ENCODE measurements at regions not wholly inside any gene's neighbourhood (a gene's known extent, or its start where the extent isn't known, plus 50 kb on each side); places are given as distances from the start of the nearest gene placed in this dataset.

DNA sequence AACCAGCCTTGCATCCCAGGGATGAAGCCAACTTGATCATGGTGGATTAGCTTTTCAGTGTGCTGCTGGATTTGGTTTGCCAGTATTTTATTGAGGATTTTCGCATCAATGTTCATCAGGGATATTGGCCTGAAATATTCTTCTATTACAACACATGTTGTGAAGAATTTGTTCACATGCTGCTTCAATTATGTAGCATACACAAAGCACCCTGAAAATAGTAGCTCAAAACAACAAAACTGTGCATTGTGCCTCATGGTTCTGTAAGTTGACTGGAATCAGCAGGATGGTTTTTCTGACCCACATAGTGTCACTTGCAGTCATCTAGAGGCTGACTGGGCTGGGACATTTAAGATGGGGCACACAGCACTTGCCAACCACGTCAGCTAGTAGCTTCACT lies 193.9 kb downstream of the SYK start:
- CTCF ChIA-PET, result no interaction called here

More for the DNA sequence above, 193.9 kb downstream of the SYK start:
- dilution Hi-C loops (cut with MboI; ENCODE audit: extremely low pct_ligation_motif_present, low sequenced_read_pairs), result no loop called here
- POLR2A ChIA-PET, result no interaction called here
- Histone ChIP-seq H3K4me1 (ENCODE audit: control insufficient read depth, extremely low read depth, insufficient read depth, low read length) (peaks cover 18% of the 10 kb centered on the region), H3K36me3 (ENCODE audit: control insufficient read depth in 2 of 2, extremely low read depth in 1 of 2, insufficient read depth in 2 of 2, low read length in 2 of 2) (no peaks in the 10 kb centered on the region), H3K27ac (ENCODE audit: insufficient read depth, low read depth, low read length) (no peak overlapping the region), H3K4me2 (ENCODE audit: insufficient read depth, low read length) (no peak overlapping the region), H4K20me1 (replicated peaks; ENCODE audit: control insufficient read depth, extremely low read depth, insufficient read depth, low read length) (no peaks in the 10 kb centered on the region), H3K9ac (replicated peaks; ENCODE audit: extremely low read depth, insufficient read depth, low read length) (no peak overlapping the region), H3K9me3 (replicated peaks; ENCODE audit: control insufficient read depth, insufficient read depth, low read length) (no peaks in the 10 kb centered on the region), H2AFZ (ENCODE audit: low read depth, low read length) (no peak overlapping the region), H3K27me3 (ENCODE audit: control insufficient read depth in 2 of 2, insufficient read depth in 2 of 2, low read length in 2 of 2) (no peaks in the 10 kb centered on the region), H3K9me1 (replicated peaks; ENCODE audit: control insufficient read depth, extremely low read depth, insufficient read depth, low read length) (no peaks in the 10 kb centered on the region), H3K79me2 (ENCODE audit: control insufficient read depth, insufficient read depth, low read length) (no peaks in the 10 kb centered on the region), H3K4me3 (replicated peaks in 1 of 3; ENCODE audit: insufficient read depth in 1 of 3, low read depth in 1 of 3, low read length in 3 of 3) (no peak overlapping the region)
- TF ChIP-seq MYC (IDR thresholded peaks at IDR 0.05; ENCODE audit: low read depth, low read length), result no peak
- TF ChIP-seq, protein P1, sequence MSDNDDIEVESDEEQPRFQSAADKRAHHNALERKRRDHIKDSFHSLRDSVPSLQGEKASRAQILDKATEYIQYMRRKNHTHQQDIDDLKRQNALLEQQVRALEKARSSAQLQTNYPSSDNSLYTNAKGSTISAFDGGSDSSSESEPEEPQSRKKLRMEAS (IDR thresholded peaks at IDR 0.05; ENCODE audit: insufficient read depth, insufficient read length), result no peak
- no peak for TF ChIP-seq FOS (IDR thresholded peaks at IDR 0.05; ENCODE audit: borderline replicate concordance, insufficient read depth, low read length)
- TF ChIP-seq, protein P2, sequence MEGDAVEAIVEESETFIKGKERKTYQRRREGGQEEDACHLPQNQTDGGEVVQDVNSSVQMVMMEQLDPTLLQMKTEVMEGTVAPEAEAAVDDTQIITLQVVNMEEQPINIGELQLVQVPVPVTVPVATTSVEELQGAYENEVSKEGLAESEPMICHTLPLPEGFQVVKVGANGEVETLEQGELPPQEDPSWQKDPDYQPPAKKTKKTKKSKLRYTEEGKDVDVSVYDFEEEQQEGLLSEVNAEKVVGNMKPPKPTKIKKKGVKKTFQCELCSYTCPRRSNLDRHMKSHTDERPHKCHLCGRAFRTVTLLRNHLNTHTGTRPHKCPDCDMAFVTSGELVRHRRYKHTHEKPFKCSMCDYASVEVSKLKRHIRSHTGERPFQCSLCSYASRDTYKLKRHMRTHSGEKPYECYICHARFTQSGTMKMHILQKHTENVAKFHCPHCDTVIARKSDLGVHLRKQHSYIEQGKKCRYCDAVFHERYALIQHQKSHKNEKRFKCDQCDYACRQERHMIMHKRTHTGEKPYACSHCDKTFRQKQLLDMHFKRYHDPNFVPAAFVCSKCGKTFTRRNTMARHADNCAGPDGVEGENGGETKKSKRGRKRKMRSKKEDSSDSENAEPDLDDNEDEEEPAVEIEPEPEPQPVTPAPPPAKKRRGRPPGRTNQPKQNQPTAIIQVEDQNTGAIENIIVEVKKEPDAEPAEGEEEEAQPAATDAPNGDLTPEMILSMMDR (IDR thresholded peaks at IDR 0.05; ENCODE audit: extremely low read depth in 1 of 2, insufficient read depth in 1 of 2, low read depth in 1 of 2, low read length in 2 of 2), result no peak
- TF ChIP-seq EZH2 (IDR thresholded peaks at IDR 0.05; ENCODE audit: borderline replicate concordance, low read depth, low read length, severe bottlenecking), result no peak
- no peak for TF ChIP-seq GATA2 (IDR thresholded peaks at IDR 0.05; ENCODE audit: insufficient read depth, insufficient read length, low read depth, low read length)
- TF ChIP-seq POLR2AphosphoS5 (IDR thresholded peaks at IDR 0.05; ENCODE audit: insufficient read depth, low read depth, low read length), result no peak
- TF ChIP-seq POLR2A (IDR thresholded peaks at IDR 0.05; ENCODE audit: low read depth, low read length), result no peak
- no peak for TF ChIP-seq JUN (IDR thresholded peaks at IDR 0.05; ENCODE audit: borderline replicate concordance, insufficient read depth, insufficient read length, low read depth)
- DNase-seq (ENCODE audit: low read depth, low spot score) (no peak), FAIRE-seq (no peak)
- intact Hi-C loops (cut with micrococcal nuclease), result no loop called here
- BruUV-seq (replicated peaks), result no TSS peak
